HUDEP-2 (cell line): ENCODE measurements at regions not wholly inside any gene's neighbourhood (a gene's known extent, or its start where the extent isn't known, plus 50 kb on each side); places are given as distances from the start of the nearest gene placed in this dataset.

ENCODE experiments used
- DNase-seq, 76 experiments: peaks; one replicate each; lab custom pipeline; 2025; ENCODE audit not compliant: unreplicated experiment in 76 of 76; lab: John Stamatoyannopoulos, UW

- DNase-seq, result peak in 51 of 76 experiments; percentile 0 to 37 (median 7)
Measured at GRCh38 chrX:134172588-134173259, 64.3 kb upstream of the CCDC160 start.

DNA sequence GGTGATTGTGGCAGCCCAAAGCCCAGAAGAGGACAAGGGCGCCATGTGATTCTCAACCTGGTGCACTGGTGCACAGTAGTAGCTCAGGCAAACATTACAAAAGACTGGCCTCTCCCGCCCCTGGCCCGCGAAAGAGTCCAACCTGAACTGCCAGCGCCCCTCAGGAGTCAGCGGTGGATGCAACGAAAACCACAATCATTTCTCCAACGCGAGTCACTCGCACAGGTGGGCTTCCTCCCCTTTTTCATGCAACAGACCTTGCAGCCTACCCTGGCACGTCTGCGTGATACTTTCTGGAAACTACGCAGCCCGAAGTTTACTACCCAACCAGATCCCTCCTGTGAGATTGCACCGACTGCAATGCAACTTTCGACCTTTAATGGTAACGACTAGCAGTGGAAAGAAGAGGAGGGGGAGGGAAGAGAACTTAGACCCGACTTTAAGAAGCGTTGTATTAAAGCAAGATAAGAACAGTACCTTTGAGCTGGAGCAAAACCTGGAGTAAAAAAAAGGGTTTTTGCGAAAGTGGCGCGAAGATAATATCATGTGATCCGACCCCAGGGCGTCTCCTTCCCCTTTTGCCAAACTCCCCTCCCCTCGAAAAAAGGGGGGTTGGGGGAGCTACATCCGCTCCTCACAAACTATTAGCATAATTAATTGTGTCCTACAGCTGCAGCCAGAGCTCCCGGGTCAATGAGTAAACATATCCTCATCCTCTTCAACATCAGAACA, 63.3 kb upstream of the CCDC160 start:
- peak in 7 of 76 experiments; percentile 0 to 18 (median 2) for DNase-seq

DNA sequence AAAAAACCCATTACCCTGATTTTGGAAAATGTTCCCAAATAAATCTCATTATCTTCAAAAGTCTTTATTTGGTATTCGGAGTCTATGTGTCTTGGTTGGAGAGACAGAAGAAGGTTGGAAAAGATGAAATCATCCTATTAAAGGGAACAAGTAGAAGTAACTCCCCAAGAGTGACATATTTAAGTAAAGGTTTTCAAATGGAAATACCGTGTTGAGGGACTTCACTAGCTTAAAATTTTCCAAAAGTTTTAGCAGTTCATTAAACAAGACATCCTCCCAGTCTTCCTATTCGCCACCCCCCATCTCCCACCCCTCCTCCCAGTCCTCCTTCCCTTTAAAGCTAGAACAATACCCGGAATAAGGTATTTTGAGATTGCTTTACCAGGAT, 62.7 kb upstream of the CCDC160 start:
- no peak for DNase-seq

DNA sequence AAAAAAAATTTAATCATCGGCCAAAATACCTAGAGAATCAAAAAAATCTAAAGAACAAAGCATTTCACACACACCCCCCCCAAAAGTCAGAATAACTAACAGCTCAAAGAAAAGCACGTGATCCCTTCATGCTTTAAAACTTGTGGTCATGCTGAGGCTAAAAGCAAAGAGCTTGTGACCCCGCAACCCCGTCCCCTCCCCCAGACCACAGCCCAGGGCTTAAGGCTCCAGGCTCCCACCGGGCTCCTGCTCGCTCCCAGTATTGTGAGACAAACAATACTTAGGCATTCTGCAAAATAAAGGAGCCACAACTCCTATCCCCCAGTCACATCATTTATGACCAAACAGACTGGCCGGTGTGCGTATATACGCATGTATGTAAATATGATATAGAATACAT, 62.1 kb upstream of the CCDC160 start:
- DNase-seq, result no peak

DNA sequence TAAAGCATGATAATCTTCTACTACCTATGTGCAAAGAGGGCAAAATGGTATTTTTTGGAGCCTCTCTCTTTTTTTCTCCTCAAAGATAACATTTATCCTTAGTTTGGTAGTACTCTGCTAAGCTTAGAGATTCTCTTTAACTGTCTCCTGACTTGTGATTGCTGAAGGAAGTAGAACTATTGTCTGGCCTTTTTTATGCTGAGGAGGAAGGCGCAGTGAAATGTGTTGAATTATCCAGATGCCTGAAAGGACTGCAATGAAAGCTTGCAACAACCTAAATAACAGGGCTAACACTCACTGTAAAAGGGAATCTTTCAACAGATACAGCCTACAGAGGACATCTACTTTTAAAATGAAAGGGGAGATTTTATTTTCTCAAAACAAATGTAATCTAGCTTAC, 59.5 kb upstream of the CCDC160 start:
- DNase-seq, result no peak

DNA sequence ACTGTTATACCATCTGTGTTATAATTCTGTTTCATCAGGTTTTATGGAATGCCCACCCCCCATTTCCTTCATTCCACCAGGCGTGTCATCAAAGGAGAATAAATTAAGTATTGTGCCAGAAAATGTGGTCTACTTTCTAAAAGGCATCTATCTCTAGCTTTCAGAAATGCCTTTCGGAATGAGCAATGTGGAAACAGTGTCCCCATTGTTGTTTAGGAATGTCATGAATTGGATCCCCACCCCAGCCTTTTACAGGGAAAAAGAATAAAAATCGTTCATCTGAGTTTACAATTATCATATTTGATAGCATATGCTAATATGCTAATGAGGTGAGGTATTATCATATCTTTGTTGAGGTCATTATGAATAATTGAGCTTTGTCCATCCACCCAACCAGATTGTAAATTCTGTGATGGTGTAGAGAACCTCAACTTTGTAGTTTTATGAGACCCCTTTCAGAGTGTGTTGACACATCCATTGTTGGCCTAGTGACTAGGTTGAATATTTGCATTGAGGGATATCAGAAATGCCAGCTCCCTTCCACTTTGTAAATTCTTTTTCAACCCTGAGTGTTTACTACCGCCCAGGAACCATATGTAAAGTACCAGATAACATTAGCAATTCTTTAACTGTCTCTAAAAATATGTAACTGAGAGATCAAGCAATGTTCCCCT, 56.2 kb upstream of the CCDC160 start:
- no peak for DNase-seq

- no peak for DNase-seq
Measured at GRCh38 chrX:134181275-134181660, 55.7 kb upstream of the CCDC160 start.

DNA sequence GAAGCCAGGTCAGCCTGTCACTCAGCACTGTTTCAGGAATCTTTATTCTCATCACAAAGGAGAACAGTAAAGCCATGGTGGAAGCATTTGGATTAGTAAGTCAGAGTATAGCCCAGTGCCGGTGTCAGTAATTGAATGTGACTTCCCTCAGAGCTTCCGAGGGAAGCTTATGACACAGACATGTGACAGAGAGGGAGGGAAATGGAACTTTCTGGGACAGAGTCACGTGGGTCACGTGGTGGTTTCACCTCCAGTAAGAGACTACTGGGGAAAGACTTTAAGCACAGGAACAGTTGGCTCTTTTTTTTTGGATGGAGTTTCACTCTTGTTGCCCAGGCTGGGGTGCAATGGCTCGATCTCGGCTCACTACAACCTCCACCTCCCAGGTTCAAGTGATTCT, 53.3 kb upstream of the CCDC160 start:
- DNase-seq, result no peak

- DNase-seq, result no peak
Measured at GRCh38 chrX:134184936-134185335, 52.0 kb upstream of the CCDC160 start.

GRCh38 chrX:134186362-134187121, 50.4 kb upstream of the CCDC160 start:
- no peak for DNase-seq
